Prostate gland (tissue), 2 donors: ENCODE measurements at regions not wholly inside any gene's neighbourhood (a gene's known extent, or its start where the extent isn't known, plus 50 kb on each side); places are given as distances from the start of the nearest gene placed in this dataset.

Source experiments
- DNase-seq: peaks from one replicate; pipeline ENCODE4 v3.0.0-alpha.2; 2019; ENCODE audit warnings: low spot score
- H3K27ac ChIP-seq, 2 donors: fragments of 200-600 bp; sonication (generic); 2 replicates each; pipeline ENCODE4 v1.5.1; 2017 to 2019
- H3K27me3 ChIP-seq: fragments of 200-600 bp; sonication (generic); replicated peaks from 2 replicates; pipeline ENCODE4 v1.5.1; 2019; ENCODE audit not compliant: insufficient read depth
- H3K36me3 ChIP-seq, 2 donors: fragments of 200-600 bp; sonication (generic); 1 replicate in 1 of 2; 2 replicates in 1 of 2; pipeline versions ENCODE4 v1.5.1 to v1.8.1; 2017 to 2019
- H3K4me1 ChIP-seq: fragments of 200-600 bp; sonication (generic); replicated peaks from 2 replicates; pipeline ENCODE4 v1.5.1; 2019
- H3K4me3 ChIP-seq, 2 donors: fragments of 200-600 bp; sonication (generic); 2 replicates each; pipeline ENCODE4 v1.5.1; 2017 to 2019
- H3K9me3 ChIP-seq: fragments of 200-600 bp; sonication (generic); 2 replicates; pipeline ENCODE4 v1.5.1; 2017
- CTCF ChIP-seq, 4 experiments: fragments of 200-600 bp in 2 of 4; fragments of 450-650 bp in 2 of 4; sonication (generic) in 2 of 4; IDR thresholded peaks; 1 replicate in 3 of 4; 2 replicates in 1 of 4; pipeline ENCODE4 v1.5.1; 2016 to 2019; ENCODE audit warnings: antibody characterized with exemption in 4 of 4, mild to moderate bottlenecking in 2 of 4, moderate library complexity in 2 of 4
- POLR2A ChIP-seq: fragments of 450-650 bp; IDR thresholded peaks from one replicate; pipeline ENCODE4 v1.6.1; 2016; ENCODE audit warnings: antibody characterized with exemption, mild to moderate bottlenecking
- POLR2AphosphoS5 ChIP-seq: sonication (generic); formaldehyde crosslinking; IDR thresholded peaks from one replicate; pipeline ENCODE4 v1.6.1; 2017; ENCODE audit warnings: antibody characterized with exemption
- WGBS: methylation state at CpG from one replicate; pipeline ENCODE4 v1.1.5; 2018; 5-methylcytosine and 5-hydroxymethylcytosine counted together
- intact Hi-C: fragments of 100-400 bp; cut with DNase I; formaldehyde crosslinking; loops from one replicate; pipeline ENCODE4 v1.14.2; 2022

GRCh38 chr20:20897145-20897544, 184.7 kb upstream of the RALGAPA2 start:
- Histone ChIP-seq H3K4me1 (no peaks in the 10 kb centered on the region), H3K9me3 (no peaks in the 10 kb centered on the region), H3K27me3 (no peaks in the 10 kb centered on the region), H3K36me3 (no peaks in the 10 kb centered on the region), H3K4me3 (no peak overlapping the region), H3K27ac (no peak overlapping the region)
- TF ChIP-seq CTCF (IDR thresholded peaks at IDR 0.05) (no peak), POLR2A (no peak), POLR2AphosphoS5 (no peak)
- intact Hi-C loops = no loop called here
- no peak for DNase-seq

GRCh38 chr20:20896606-20897005, 184.2 kb upstream of the RALGAPA2 start:
- no peaks in the 10 kb centered on the region for H3K27me3 ChIP-seq
- no peaks in the 10 kb centered on the region for H3K9me3 ChIP-seq
- no peak for TF ChIP-seq POLR2A
- no peak for TF ChIP-seq POLR2AphosphoS5
- TF ChIP-seq CTCF (IDR thresholded peaks at IDR 0.05) = no peak
- intact Hi-C loops = no loop called here
- DNase-seq = no peak
- H3K4me1 ChIP-seq = no peaks in the 10 kb centered on the region
- WGBS = 64% methylated on average over 3 of the region's 3 CpGs
- H3K4me3 ChIP-seq = no peak overlapping the region
- no peak overlapping the region for H3K27ac ChIP-seq
- H3K36me3 ChIP-seq = no peaks in the 10 kb centered on the region

- H3K27ac ChIP-seq = no peak overlapping the region
- H3K4me3 ChIP-seq = no peak overlapping the region
- WGBS = 52% methylated on average over 12 of the region's 12 CpGs
- H3K4me1 ChIP-seq = no peaks in the 10 kb centered on the region
- intact Hi-C loops = no loop called here
- H3K9me3 ChIP-seq = no peaks in the 10 kb centered on the region
- no peak for TF ChIP-seq POLR2A
- no peaks in the 10 kb centered on the region for H3K36me3 ChIP-seq
- DNase-seq = no peak
- H3K27me3 ChIP-seq = no peaks in the 10 kb centered on the region
Measured at GRCh38 chr20:20895537-20895936, 183.1 kb upstream of the RALGAPA2 start.

- H3K27ac ChIP-seq = no peak overlapping the region
- H3K27me3 ChIP-seq = no peaks in the 10 kb centered on the region
- no peak overlapping the region for H3K4me3 ChIP-seq
- TF ChIP-seq POLR2AphosphoS5 (no peak), CTCF (IDR thresholded peaks at IDR 0.05) (no peak), POLR2A (no peak)
- 52% methylated on average over 13 of the region's 13 CpGs for WGBS
- no peak for DNase-seq
- intact Hi-C loops = no loop called here
- no peaks in the 10 kb centered on the region for H3K4me1 ChIP-seq
- H3K9me3 ChIP-seq = no peaks in the 10 kb centered on the region
- no peaks in the 10 kb centered on the region for H3K36me3 ChIP-seq
Measured at GRCh38 chr20:20894753-20895152, 182.3 kb upstream of the RALGAPA2 start.

GRCh38 chr20:20894280-20894679, 181.8 kb upstream of the RALGAPA2 start:
- WGBS = 40% methylated on average over 3 of the region's 3 CpGs
- DNase-seq = no peak
- Histone ChIP-seq H3K27ac (no peak overlapping the region), H3K4me1 (no peaks in the 10 kb centered on the region), H3K4me3 (no peak overlapping the region), H3K27me3 (no peaks in the 10 kb centered on the region), H3K36me3 (no peaks in the 10 kb centered on the region), H3K9me3 (no peaks in the 10 kb centered on the region)
- TF ChIP-seq POLR2AphosphoS5 (no peak), CTCF (IDR thresholded peaks at IDR 0.05) (no peak), POLR2A (no peak)
- intact Hi-C loops = no loop called here
